Activated naive CD8-positive, alpha-beta T cell treated with anti-CD3 and anti-CD28 coated beads for 36 hours (primary cell): ENCODE measurements at regions not wholly inside any gene's neighbourhood (a gene's known extent, or its start where the extent isn't known, plus 50 kb on each side); places are given as distances from the start of the nearest gene placed in this dataset.
"Not testable (repeated sequence)": the region's sequence is repeated elsewhere in the genome, so short reads cannot be mapped to it uniquely, and the experiment has no call there.

Source experiments
- DNase-seq: peaks from one replicate; pipeline ENCODE4 v3.0.0; 2021
- H3K27ac Mint-ChIP-seq: one replicate; pipeline ENCODE4 v1.8.0; 2022; ENCODE audit warnings: mild to moderate bottlenecking, moderate library complexity, mixed read lengths
- H3K27me3 Mint-ChIP-seq: one replicate; pipeline ENCODE4 v1.8.0; 2022; ENCODE audit warnings: mild to moderate bottlenecking, mixed read lengths
- H3K36me3 Mint-ChIP-seq: one replicate; pipeline ENCODE4 v1.8.0; 2021; ENCODE audit warnings: mild to moderate bottlenecking, mixed read lengths
- H3K4me1 Mint-ChIP-seq: one replicate; pipeline ENCODE4 v1.8.0; 2021; ENCODE audit warnings: mixed read lengths
- H3K4me3 Mint-ChIP-seq: one replicate; pipeline ENCODE4 v1.8.0; 2022; ENCODE audit warnings: mild to moderate bottlenecking, moderate library complexity, mixed read lengths
- H3K9me3 Mint-ChIP-seq: one replicate; pipeline ENCODE4 v1.8.0; 2022; ENCODE audit warnings: mixed read lengths

DNA sequence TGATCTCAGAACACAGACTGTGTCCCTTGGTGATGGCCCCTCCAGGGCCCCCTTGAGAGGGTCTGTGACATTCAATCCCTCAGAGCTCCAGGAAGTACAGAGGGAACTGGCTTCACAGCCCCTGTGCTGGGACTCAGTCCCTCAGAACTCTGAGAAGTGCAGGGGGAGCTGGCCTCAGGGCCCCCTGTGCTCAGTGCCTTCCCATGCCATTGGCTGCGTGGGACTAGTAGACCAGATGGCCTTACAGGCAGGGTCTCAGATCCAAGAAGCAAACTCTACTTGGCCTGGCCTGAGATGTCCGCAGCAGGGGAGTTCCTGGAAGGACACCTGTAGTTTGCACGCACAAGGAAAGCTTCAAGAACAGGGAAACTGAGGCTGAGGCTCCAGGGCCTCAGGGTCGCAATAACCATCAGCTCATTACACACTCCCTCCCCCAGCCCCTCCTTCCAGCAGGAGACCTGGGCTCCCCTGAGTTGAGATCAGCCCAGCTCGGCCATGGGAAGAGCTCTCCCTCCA lies 138.4 kb downstream of the BRD1 start:
- Mint-ChIP-seq H3K27me3 (peaks cover 7% of the 10 kb centered on the region), H3K4me1 (no peaks in the 10 kb centered on the region), H3K9me3 (no peaks in the 10 kb centered on the region), H3K36me3 (no peaks in the 10 kb centered on the region), H3K27ac (no peak overlapping the region), H3K4me3 (no peak overlapping the region)
- no peak for DNase-seq

DNA sequence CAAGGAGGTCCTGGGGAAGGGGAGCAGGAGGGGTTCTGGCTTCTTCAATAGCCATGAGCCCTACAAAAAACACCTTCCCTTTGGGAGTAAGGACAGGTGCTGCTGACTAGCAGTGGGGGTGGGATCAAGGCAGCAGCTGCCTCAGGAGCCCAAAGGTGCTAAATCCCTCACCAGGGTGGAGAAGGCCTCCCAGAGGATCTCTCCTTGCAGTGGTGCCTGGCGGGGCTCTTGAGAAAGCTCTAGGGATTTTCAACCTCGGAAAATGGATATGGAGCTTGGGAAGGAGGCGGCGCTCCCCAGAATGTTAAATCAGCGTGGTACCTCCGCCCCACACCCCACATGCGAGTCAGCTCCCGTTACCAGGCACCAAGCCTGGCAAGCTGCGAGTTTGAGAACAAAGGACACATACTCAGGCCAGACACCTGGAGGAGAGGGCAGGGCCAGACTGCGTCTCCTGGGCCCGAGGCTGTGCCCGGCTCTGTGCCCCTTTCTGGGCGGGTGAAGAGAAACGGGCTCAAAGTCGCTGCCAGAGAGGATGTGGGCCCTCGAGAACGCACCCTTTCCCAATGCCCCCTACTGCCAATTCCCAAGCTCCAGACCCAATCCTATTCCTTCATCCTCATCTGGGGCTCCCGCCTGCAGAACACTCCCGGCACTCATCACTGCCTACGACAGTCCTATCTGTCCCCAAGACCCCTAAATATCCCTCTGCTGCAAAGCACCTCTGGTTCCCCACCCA lies 139.0 kb downstream of the BRD1 start:
- Mint-ChIP-seq H3K27me3 (peaks cover 7% of the 10 kb centered on the region), H3K4me3 (no peak overlapping the region), H3K4me1 (no peaks in the 10 kb centered on the region), H3K27ac (no peak overlapping the region), H3K36me3 (no peaks in the 10 kb centered on the region), H3K9me3 (no peaks in the 10 kb centered on the region)
- DNase-seq = no peak

DNA sequence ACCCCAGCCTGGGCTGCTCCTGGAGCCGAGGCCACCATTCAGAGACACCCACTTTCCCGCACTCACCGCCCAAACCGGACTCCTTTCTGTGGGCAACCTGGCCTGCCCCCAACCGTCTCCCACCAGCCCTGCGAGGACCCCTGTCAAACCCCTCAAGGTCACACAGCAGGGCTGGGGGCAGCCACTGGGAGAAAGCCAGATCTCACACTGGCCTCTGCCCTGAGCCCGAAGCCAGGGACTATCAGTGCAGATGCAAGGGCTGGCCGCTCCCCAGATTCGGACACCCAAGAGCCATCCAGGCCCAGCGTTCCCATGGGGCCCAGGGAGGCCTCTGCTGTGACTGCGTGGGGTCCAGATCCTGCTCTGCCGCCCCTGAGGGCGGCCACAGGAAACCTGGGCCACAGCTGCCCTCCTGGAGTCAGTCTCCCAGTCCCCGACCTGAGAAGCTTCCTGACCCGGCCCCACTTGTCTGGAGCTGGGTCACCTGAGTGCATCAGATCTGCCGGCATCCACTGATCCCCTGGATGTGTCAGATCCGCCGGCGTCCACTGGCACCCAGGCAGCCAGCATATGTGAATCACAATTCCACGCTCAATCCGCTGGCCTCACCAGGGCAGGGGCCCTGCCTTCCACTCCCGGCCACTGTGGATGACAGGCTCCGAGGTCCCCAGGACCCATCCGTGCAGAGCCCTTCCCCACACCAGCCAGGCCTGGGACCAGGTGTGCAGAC lies 139.7 kb downstream of the BRD1 start:
- no peak for DNase-seq
- Mint-ChIP-seq H3K27me3 (peaks cover 7% of the 10 kb centered on the region), H3K9me3 (no peaks in the 10 kb centered on the region), H3K36me3 (no peaks in the 10 kb centered on the region), H3K27ac (no peak overlapping the region), H3K4me3 (no peak overlapping the region), H3K4me1 (no peaks in the 10 kb centered on the region)

DNA sequence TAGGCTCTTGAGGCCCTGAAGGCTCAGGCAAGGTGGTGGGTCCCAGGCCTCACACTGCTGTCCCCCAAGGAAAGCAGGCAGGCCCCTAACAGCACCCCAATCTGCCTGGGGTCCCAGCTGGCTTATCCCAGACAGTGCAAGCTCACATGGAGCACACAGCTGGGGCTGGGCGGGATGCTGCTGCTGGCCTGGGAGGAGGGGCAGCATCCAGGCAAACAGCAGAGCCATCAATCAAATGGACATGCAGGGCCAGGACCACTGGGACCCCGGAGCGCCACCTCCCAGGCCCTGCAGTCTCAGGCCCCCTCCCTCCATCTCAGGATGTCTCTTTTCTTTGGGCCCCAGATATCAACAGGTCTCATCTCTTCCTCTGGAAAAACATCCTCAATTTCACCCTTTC lies 140.3 kb downstream of the BRD1 start:
- H3K9me3 Mint-ChIP-seq = no peaks in the 10 kb centered on the region
- H3K27me3 Mint-ChIP-seq = peaks cover 7% of the 10 kb centered on the region
- no peaks in the 10 kb centered on the region for H3K4me1 Mint-ChIP-seq
- H3K27ac Mint-ChIP-seq = no peak overlapping the region
- H3K36me3 Mint-ChIP-seq = no peaks in the 10 kb centered on the region
- DNase-seq = no peak
- H3K4me3 Mint-ChIP-seq = no peak overlapping the region

DNA sequence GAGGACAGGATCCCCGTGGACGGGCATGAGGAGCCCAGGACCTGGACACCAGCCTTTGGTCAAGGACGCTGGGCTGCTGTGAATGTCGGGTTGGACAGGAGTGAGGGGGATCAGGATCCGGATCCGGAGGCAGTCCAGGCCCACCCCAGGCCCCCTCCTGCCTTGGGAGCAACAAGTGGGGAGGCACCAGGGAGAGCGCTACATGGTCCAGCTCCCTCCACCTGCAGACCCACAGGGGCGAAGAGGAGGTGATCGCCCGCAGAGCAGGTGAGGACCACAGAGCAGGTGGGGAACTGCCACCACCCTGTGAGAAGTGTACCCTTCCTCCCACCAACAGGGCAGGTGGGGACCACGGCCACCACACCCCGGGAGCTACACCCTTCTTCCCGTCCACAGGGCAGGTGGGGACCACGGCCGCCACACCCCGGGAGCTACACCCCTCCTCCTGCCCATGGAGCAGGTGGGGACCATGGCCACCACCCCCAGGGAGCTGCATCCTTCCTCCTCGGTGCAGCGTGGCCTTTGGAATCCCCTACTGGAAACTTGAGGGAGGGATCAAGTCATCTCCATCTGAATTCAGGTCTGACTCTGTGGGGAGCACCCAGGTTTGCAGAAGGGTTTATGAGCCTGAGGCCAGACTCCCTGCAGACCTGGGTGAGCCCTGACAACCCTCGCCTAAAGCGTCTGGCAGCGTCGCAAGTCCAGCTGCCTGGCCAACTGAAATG lies 141.0 kb downstream of the BRD1 start:
- DNase-seq = no peak
- peaks cover 7% of the 10 kb centered on the region for H3K27me3 Mint-ChIP-seq
- no peak overlapping the region for H3K27ac Mint-ChIP-seq

DNA sequence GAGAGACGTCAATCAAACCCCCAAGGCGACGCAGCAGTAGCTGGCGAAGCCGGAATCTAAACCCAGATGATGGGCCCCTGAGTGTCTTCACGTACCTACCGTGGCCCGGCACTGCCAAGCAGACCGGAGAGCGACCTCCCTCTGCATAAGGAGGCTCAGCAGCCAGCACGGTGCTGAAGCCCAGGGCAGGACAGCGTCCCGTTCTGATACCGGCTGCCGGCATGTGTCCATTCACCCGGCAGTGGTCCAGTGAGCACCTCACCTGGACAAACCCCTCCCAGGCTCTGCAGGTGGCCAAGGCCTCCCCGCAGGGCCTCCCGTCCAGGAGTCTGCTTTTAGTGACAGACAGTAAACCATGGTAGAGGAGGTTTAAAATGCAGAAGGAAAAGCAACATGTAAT lies 142.0 kb downstream of the BRD1 start:
- Mint-ChIP-seq H3K36me3 (no peaks in the 10 kb centered on the region), H3K9me3 (no peaks in the 10 kb centered on the region), H3K27me3 (peaks cover 7% of the 10 kb centered on the region)

More for the DNA sequence above, 141.0 kb downstream of the BRD1 start:
- Mint-ChIP-seq H3K4me3 (no peak overlapping the region), H3K4me1 (no peaks in the 10 kb centered on the region), H3K36me3 (no peaks in the 10 kb centered on the region), H3K9me3 (no peaks in the 10 kb centered on the region)

DNA sequence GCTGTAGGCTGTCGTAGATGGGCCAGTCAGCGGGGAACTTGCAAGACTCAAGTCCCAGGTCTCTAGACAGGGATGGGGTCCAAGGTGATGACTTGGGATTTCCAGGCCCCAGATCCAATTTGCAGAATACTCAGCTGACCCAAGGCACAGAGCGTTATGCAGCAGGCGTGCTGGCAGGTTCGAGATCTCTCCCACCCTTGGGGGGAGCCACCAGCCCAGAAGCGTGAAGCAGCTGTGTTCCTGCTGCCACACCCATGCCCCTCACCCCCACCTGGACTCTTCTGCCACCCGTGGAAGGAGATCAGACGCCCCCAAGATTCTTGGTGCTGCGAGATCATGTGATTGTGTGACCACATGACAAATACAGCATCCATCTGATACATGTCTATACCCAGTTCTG lies 142.6 kb downstream of the BRD1 start:
- H3K27me3 Mint-ChIP-seq = peaks cover 7% of the 10 kb centered on the region

More for the DNA sequence above, 142.0 kb downstream of the BRD1 start:
- no peak for DNase-seq
- H3K27ac Mint-ChIP-seq = no peak overlapping the region
- no peaks in the 10 kb centered on the region for H3K4me1 Mint-ChIP-seq
- H3K4me3 Mint-ChIP-seq = no peak overlapping the region

DNA sequence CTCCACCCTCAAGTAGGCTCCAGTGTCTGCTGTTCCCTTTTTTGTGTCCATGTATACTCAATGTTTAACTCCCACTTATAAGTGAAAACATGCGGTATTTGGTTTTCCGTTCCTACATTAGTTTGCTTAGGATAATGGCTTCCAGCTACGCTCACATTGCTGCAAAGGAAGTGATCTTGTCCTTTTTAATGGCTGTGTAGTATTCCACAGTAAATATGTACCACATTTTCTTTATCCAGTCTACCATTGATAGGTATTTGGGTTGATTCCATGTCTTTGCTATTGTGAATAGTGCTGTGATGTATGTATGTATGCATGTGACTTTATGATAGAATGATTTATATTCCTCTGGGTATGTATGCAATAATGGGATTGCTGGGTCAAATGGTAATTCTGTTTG lies 144.6 kb downstream of the BRD1 start:
- no peaks in the 10 kb centered on the region for H3K9me3 Mint-ChIP-seq
- H3K4me1 Mint-ChIP-seq = no peaks in the 10 kb centered on the region
- H3K27me3 Mint-ChIP-seq = peaks cover 10% of the 10 kb centered on the region
- no peak for DNase-seq
- no peak overlapping the region for H3K4me3 Mint-ChIP-seq
- no peaks in the 10 kb centered on the region for H3K36me3 Mint-ChIP-seq
- no peak overlapping the region for H3K27ac Mint-ChIP-seq

More for the DNA sequence above, 142.6 kb downstream of the BRD1 start:
- no peaks in the 10 kb centered on the region for H3K4me1 Mint-ChIP-seq
- DNase-seq = no peak
- no peaks in the 10 kb centered on the region for H3K9me3 Mint-ChIP-seq
- no peaks in the 10 kb centered on the region for H3K36me3 Mint-ChIP-seq
- no peak overlapping the region for H3K27ac Mint-ChIP-seq
- H3K4me3 Mint-ChIP-seq = no peak overlapping the region

DNA sequence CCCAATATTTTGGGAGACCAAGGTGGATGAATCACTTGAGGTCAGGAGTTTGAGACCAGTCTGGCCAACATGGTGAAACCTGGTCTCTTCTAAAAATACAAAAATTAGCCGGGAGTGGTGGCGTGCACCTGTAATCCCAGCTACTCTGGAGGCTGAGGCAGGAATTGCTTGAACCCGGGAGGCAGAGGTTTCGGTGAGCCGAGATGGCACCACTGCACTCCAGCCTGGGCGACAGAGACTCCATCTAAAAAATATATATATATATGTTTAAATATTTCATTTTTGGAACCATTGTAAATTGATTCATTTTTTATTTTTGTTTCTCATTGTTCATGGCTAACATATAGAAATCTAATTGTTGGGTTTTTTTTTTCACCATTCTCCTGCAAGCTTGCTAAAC lies 146.9 kb downstream of the BRD1 start:
- peaks cover 13% of the 10 kb centered on the region for H3K27me3 Mint-ChIP-seq
- H3K36me3 Mint-ChIP-seq, H3K4me1 Mint-ChIP-seq, H3K4me3 Mint-ChIP-seq, H3K27ac Mint-ChIP-seq, DNase-seq, H3K9me3 Mint-ChIP-seq: not testable (repeated sequence)

DNA sequence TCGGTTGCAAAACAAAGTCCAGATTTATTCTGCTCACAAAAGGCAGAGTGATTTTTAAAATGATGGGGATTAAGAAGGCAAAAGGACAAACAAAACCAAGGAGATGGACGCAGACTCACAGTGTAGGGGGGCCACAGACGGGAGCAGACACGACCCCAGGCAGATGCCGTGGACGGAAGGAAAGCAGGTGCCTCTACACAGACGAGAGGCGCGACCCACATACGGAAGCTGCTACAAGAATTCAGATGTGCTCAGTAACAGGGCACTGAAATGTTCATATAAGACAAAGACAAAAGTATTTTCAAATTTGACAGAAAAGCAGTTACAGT lies 148.9 kb downstream of the BRD1 start:
- no peak overlapping the region for H3K4me3 Mint-ChIP-seq
- H3K36me3 Mint-ChIP-seq = no peaks in the 10 kb centered on the region
- H3K9me3 Mint-ChIP-seq = no peaks in the 10 kb centered on the region
- peak overlapping the region; percentile 22 for H3K27ac Mint-ChIP-seq
- peaks cover 5% of the 10 kb centered on the region for H3K27me3 Mint-ChIP-seq
- DNase-seq = no peak
- H3K4me1 Mint-ChIP-seq = no peaks in the 10 kb centered on the region

DNA sequence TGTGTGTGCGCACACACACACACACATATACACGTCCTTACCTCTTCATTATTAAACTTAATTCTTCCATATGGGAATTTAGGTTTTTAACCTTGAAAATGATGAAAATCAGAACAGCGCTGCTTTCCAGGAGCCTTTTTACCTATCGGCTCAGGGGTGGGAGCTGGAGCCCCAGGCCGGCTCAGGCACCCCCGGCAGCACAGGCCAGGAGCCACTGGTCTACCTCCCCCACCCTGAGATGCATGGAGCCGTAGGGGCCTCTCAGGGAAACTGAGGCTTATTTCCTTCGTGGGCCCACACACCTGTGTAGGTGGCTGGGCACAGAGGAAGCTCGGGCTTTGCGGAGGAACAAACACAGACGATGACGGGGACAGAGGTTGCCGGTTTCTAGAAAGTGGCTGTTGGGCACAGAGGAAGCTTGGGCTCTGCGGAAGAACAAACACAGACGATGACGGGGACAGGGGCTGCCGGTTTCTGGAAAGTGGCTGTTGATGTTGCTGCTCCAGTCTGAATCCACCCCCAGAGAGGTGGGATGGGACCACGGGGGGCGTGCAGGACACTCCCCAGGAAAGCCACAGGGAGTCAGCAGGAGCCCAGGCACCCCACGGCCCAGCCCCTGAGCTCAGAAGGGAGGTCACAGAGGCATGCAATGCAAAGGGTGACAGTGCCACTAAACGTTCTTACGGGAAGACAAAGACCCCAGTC lies 149.4 kb downstream of the BRD1 start:
- DNase-seq = no peak
- H3K4me1 Mint-ChIP-seq = no peaks in the 10 kb centered on the region
- H3K36me3 Mint-ChIP-seq = no peaks in the 10 kb centered on the region
- H3K9me3 Mint-ChIP-seq = no peaks in the 10 kb centered on the region
- H3K4me3 Mint-ChIP-seq = no peak overlapping the region
- H3K27me3 Mint-ChIP-seq = peaks cover 5% of the 10 kb centered on the region
- peak overlapping the region; percentile 22 for H3K27ac Mint-ChIP-seq

DNA sequence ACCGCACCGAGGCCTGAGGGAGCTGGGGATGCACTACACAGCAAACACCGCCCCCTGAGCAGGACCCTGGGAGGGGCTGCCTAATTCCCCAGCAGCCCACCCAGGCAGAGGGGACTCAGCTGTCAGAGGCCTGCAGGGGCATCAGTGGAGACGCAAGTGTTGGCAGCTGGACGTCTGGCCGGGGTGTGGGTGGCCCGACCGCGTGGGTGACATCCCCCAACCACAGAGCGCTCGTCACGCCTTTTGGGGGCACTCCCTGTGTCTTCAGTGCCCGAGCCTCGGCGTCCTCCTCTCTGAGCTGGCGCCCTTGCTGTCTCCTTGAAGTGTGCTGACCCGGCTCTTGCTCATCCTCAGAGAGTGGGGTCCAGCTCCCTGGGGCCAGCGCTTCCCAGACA lies 150.2 kb downstream of the BRD1 start:
- no peak for DNase-seq
- Mint-ChIP-seq H3K36me3 (no peaks in the 10 kb centered on the region), H3K27ac (no peak overlapping the region), H3K4me1 (no peaks in the 10 kb centered on the region), H3K27me3 (peaks cover 10% of the 10 kb centered on the region), H3K4me3 (no peak overlapping the region), H3K9me3 (no peaks in the 10 kb centered on the region)

DNA sequence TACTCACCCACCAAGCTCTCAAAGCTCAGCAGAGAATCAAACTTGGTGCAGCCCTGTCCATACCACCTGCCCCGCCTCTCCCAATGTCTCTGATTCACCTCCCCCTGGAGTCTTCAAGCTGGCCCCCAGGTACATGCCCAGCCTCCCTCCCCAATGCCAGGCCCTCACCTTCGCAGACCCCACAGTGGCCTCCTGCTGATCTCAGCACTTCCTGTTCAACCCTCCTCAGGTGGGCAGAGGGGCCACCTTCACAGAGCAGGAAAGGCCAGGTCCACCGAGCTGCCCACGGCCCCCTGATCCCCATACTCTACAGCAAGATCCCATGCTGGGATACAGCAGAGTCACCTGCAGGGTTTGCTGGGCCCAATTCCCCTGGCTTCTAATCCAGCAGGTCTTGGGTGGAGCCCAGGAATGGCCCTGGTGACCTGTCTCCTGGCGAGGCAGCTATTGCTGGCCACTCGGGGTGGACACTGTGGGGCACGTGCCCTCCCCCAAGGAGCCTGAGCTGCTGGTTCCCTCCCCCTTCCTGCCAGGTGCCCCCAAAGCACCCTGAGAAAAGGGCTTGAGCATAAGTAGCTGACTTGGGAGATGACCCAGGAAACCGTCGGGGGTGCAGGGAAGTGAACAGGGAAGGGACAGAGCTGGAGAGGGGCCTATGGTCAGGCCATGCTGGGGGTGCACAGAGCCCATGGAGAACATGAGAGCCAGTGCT lies 150.7 kb downstream of the BRD1 start:
- Mint-ChIP-seq H3K9me3 (no peaks in the 10 kb centered on the region), H3K27ac (no peak overlapping the region), H3K4me3 (no peak overlapping the region), H3K36me3 (no peaks in the 10 kb centered on the region), H3K27me3 (peaks cover 12% of the 10 kb centered on the region), H3K4me1 (no peaks in the 10 kb centered on the region)
- no peak for DNase-seq

DNA sequence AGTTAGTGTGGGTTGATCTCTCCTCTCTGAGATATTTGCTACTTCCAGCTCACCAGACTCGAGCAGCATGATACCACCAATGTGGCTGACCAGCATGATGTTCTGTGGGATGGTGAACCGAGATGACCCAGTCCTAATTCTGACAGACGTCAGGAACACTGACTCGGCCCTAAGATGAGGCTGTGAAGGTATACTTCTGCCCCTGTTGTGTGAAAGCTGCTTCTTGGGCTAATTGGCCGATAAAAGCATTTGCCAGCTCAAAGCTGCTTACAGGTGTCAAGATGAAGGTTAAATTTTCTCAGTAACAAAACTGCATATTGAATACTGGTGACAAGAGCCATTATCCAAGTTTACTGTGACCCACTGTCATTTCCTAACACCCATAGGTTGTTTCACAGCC lies 151.4 kb downstream of the BRD1 start:
- DNase-seq = no peak
- Mint-ChIP-seq H3K36me3 (no peaks in the 10 kb centered on the region), H3K4me3 (no peak overlapping the region), H3K27ac (no peak overlapping the region), H3K4me1 (peaks cover 5% of the 10 kb centered on the region), H3K9me3 (no peaks in the 10 kb centered on the region), H3K27me3 (peaks cover 19% of the 10 kb centered on the region)
